SHP77 treated with DMSO at 0.1 percent for 48 hours (cell line): ENCODE measurements at regions not wholly inside any gene's neighbourhood (a gene's known extent, or its start where the extent isn't known, plus 50 kb on each side); places are given as distances from the start of the nearest gene placed in this dataset.
A peak's percentile ranks its signal among the peaks of the same experiment; 100 is the strongest.
"Not testable (repeated sequence)": the region's sequence is repeated elsewhere in the genome, so short reads cannot be mapped to it uniquely, and the experiment has no call there.

ENCODE experiments used
- DNase-seq: peaks from one replicate; lab custom pipeline; 2025; lab: John Stamatoyannopoulos, UW

DNA sequence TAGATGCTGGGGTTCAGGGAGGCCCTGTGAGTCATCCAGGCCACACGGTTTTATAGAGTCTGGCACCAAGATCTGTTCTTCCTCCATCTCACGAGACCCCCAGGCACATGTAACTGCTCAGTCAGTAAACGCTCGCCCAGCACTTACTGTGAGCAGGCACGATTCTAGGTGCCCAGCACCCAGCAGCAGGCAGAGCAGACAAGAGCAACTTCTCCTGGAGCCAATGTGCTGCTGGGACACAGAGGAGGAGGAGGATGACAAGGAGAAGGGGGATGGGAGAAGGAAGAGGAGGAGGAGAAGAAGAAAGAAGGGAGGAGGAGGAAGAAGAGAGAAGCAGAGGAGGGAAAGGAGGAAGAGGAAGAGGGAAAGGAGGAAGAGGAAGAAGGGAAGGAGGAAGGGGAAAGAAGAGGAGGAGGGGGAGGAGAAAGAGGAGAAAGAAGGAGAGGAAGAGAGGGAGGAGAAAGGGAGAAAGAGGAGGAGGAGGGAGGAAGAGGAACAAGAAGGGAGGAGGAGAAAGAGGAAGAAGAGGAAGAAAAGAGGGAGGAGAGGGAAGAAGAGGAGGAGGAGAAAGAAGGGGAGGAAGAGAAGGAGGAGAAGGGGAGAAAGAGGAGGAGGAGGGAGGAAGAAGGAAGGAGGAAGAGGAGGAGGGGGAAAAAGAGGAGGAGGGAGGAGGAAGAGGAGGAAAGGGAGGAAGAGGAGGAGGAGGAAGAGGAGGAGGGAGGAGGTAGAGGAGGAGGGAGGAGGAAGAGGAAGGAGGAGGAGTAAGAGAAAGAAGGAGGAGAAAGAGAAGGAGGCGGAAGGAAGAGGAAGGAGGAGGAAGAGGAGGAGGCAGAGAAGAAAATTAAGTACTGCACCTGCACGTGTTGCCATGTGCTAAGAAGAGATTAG is 77.6 kb upstream of the RTL6 start:
- no peak for DNase-seq

DNA sequence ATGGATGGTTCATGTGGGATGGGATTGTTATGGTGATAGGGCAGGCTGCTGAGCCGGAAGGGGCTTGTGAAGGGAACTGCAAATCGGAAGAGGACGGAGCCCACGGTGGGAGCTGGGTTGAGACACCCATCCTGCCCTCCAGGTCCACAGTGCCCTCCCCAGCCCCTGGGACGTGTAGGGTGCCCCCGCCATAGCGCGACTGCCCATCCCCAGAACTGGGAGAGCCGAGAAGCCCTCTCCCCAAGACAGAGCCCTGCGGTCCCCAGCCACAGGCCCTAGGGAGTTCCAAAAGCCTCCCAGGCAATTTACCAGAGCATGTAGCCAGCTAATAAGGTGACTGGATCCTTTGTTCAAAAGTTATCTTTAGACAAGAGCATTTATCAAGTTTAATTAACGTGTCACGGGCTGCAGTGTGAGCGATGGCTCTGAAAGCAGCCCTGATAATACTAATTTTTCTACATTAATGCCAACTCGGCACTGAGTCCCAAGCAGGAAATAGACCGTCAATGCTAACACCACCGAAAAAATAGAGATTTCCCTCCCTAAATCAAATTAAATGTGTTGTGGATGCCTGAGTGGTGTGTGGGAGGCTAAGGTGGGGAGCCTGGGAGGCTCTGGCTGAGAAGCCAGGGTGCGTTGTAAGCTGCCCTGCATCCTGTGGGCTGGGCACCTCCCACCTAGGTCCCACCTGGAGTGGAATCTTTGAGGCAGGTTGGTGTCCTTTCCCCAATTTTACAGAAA is 76.8 kb upstream of the RTL6 start:
- no peak for DNase-seq

DNA sequence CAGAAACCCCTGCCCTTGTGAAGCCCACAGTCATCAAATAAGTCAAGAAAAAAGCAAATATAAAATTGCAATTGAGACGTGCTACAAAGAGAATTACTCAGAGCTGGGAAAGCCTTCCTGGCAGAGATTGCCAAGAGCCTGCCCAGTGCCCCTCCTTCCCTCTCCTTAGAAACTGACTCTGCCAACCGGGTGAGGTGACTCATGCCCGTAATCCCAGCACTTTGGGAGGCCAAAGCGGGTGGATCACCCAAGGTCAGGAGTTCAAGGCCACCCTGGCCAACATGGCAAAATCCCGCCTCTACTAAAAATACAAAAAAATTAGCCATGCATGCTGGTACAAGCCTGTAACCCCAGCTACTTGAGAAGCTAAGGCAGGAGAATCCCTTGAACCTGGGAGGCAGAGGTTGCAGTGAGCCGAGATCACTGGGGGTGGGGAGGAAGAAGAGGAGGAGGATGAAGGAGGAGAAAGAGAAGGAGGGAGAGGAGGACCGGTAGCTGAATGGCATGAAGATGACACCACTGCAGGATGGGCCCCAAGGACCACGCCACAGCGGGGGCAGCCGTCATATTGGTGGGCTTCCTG is 76.1 kb upstream of the RTL6 start:
- DNase-seq, result no peak

DNA sequence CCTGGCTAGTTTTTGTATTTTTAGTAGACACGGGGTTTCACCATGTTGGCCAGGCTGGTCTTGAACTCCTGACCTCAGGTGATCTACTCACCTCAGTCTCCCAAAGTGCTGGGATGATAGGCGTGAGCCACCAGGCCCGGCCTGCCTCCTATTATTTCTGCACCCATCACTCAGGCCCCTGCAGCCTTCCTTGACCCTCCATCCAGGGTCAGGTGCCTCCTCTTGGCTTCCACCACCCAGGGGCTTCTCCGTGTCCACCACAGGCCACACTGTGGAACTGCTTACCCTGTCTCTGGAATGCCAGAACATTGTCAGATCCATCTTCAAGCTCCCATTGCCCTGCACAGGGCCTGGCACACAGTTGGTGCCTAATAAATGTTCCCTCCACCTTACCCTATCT is 75.4 kb upstream of the RTL6 start:
- DNase-seq, result no peak

DNA sequence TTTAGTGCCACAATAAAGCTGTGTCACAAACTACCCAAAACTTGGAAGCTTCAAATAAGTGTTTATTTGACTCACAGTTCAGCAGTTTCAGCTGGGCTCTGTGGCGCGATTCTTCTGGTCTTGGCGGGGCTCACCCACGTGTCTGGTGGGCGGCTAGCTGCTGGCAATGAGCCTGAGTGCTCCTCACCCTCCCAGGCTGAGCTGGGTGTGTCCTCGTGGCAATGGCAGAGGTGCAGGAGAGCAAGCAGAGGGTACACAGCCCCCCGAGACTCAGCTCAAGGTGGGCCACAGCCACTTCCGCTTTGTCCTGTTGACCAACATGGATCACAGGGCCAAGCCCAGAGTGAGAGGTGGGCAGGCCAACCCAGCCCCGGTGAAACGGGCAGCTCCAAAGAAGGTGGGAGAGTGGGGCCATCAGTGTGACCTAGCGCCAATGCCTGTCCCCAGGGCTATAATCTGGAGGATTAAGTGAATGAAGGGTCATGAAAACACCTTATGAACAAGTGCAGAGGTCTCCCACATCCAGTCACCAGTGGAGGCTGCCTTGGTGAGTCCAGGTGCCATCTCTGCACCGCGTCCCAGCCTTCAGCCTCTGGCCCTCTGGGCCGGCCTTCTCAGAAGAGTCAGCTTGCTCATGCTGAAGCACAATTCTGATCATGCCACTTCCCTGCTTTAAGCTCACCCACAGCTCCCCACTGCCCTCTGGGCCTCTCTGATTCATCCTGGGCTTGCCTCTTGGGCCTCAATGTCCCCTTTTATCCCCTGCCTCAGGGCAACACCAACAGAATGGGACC is 74.6 kb upstream of the RTL6 start:
- DNase-seq, result no peak

DNA sequence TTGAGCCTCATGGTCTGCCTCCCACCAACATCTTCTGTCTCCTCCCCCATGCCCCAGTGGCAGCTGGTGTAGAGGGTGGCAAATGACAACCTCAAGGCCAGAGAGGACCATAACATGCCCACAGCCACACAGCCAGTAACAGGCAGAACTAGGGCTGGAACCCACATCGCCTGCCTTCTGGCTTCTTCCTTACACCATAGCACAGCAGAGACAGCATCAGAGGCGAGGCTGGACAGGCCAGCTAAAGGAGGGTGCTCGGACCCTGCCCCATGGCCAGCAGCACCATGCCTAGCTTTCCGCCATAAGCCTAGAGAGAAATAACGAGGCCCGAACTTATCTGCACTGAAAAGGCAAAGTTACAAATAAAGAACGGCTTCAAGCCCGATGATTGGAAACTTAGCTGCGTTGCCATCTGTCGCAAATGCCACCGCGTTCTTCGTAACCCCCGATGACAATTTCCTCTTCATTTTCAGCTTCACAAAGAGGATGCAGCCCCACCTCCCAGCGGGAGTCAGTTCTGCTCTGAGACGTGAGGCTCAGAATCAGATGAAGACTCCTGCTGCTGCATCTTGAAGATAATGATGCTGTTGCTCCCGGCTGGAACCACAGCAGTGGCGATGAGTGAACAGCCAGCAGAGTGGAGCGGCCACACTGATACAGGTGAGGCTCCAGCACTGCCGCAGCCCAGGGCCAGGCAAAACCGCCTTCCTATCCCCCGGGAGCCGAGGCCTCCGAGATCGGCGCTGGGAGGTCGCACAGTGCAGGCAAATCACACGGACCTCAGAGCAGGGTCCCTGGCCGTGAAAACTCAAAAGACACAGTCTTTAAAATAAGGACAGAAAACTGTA is 73.8 kb upstream of the RTL6 start:
- DNase-seq, result no peak

DNA sequence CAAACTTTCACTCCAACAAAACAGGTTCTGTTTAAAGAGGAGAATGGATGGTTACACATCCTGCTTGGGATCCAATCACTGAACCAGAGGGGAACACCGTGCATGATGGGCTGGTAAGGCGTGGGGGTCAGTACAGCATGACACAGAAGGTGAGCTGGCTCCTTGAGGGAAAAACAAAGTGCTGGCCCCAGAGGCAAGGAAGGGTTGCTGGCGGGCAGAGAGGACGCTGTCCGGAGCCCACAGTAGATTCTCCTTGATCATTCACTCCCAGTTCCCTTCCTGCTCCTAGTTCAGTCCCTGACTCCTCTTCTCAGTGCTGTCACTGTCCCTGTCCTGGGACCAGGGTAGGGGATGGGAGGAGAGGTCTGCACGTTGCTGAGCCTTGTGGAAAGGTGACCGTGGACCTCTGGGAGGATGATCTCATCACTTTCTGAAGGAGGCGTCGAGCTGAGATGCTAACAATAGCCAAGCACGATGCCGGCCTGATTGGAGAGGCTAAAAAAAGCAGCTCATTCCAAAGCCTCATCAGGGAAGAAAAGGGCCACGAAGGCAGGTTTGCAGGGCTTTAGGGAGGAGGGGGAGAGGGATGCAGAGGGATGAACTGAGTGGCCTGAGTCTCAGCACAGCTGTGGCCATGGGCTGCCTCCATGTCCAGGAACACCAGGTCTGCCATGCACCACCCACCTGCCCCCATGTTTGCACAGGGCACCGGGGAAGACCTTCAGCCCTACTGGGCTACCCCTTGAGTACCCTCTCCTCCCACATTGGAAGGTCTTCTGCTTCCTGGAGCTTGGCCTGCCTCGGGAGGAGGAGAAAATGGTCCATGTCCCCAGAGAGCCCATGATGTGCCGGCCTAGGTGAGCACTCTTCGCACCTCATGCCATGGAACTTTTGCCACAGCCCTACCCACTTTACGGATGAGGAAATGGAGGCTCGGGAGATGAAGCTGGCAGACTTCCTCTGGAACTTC is 72.7 kb upstream of the RTL6 start:
- DNase-seq, result no peak

DNA sequence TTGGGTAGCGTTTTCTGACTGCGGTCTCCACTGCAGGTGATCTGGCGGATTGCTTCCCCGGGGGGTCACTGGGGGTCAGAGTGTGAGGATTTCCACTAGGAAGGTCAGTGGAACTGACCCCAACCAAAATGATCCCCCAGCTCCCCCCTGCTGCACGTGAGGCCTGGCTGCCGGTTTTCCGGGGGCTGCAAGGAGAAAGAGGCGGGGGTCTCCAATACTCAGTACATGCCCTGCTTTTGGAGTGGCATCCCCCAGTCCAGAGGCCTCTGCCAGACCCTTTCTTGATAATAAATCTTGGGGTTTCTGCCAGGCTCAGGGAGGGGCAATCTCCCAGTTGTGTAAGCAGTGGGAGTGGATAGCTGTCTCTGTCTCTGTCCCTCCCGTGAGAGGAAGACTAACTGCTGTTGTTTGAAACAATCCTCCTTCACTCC is 71.5 kb upstream of the RTL6 start:
- no peak for DNase-seq

DNA sequence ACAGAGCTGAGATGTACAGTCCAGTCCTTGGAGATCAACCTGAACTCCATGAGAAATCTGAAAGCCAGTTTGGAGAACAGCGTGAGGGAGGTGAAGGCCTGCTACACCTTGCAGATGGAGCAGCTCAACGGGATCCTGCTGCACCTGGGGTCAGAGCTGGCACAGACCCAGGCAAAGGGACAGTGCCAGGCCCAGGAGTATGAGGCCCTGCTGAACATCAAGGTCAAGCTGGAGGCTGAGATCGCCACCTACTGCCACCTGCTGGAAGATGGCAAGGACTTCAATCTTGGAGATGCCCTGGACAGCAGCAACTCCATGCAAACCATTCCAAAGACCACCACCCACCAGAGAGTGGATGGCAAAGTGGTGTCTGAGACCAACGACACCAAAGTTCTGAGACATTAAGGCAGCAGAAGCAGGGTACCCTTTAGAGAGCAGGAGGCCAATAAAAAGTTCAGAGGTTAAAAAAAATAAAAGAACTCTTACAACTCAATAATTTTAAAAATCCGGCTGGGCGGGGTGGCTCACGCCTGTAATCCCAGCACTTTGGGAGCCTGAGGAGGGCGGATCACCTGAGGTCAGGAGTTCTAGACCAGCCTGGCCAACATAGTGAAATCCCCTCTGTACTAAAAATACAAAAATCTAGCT is 69.9 kb upstream of the RTL6 start:
- DNase-seq, result peak; percentile 73

DNA sequence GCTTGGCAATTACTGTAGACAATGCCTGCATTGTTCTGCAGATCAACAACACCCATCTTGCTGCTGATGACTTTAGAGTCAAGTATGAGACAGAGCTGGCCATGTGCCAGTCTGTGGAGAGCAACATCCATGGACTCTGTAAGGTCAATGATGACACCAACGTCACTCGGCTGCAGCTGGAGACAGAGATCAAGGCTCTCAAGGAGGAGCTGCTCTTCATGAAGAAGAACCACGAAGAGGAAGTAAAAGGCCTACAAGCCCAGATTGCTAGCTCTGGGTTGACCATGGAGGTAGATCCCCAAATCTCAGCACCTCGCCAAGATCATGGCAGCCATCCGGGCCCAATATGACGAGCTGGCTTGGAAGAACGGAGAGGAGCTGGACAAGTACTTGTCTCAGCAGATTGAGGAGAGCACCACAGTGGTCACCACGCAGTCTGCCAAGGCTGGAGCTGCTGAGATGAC is 69.4 kb upstream of the RTL6 start:
- DNase-seq, result not testable (repeated sequence)

DNA sequence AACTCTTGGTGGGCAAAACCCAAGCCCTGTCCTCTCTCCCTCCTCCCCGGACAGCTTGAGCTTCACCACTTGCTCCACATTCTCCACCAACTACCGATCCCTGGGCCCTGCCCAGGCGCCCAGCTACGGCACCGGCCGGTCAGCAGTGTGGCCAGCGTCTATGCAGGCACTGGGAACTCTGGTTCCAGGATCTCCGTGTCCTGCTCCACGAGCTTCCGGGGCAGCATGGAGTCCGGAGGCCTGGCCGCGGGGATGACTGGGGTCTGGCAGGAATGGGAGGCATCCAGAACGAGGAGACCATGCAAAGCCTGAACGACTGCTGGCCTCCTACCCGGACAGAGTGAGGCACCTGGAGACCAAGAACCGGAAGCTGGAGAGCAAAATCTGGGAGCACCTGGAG is 68.9 kb upstream of the RTL6 start:
- no peak for DNase-seq

DNA sequence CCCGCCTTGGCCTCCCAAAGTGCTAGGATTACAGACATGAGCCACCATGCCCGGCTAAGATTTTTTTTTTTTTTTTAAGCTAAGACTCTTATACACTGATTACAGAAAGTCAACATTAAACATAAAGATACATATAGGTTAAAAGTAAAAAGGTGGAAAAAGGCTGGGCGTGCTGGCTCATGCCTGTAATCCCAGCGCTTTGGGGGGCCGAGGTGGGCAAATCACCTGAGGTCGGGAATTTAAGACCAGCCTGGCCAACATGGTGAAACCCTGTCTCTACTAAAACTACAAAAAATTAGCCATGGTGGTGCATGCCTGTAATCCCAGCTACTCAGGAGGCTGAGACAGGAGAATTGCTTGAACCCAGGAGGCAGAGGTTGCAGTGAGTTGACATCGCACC is 64.6 kb upstream of the RTL6 start:
- DNase-seq, result not testable (repeated sequence)

DNA sequence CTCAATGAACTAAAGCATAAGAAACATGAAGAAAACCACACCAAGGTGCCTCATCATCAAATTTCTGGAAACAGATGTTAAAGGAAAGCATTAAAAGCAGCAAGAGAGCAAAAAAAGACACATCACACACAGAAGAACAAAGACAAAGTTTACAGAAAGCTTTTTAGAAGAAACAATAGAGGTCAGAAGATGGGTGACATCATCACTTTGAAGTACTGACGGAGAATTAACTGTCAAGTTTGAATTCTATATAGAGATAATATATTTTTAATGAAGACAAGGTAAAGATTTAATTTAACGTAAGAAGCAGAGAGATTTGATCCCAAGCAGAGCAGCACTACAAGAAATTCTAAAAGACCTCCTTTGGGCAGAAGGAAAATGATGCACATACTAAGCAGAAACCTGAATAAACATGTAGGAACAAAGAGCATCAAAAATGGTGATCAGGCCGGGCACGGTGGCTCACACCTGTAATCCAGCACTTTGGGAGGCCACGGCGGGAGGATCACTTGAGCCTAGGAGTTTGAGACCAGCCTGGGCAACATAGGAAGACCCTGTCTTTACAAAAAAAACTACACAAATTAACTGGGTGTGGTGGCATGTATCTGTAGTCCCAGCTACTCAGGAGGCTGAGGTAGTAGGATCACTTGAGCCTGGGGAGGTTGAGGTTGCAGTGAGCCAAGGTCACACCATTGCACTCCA is 63.3 kb upstream of the RTL6 start:
- DNase-seq, result no peak

DNA sequence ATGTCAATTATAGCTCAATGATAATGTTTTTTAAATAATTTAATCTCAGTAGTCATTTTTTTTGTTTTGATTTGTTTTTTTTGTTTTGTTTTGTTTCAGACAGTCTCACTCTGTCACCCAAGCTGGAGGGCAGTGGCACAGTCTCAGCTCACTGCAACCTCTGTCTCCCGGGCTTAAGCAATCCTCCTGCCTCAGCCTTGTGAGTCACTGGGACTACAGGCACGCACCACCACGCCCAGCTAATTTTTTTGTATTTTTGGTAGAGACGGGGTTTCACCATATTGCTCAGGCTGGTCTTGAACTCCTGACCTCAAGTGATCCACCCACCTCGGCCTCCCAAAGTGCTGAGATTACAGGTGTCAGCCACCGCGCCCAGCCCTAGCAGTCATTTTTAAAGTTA is 60.6 kb upstream of the RTL6 start:
- DNase-seq, result not testable (repeated sequence)

DNA sequence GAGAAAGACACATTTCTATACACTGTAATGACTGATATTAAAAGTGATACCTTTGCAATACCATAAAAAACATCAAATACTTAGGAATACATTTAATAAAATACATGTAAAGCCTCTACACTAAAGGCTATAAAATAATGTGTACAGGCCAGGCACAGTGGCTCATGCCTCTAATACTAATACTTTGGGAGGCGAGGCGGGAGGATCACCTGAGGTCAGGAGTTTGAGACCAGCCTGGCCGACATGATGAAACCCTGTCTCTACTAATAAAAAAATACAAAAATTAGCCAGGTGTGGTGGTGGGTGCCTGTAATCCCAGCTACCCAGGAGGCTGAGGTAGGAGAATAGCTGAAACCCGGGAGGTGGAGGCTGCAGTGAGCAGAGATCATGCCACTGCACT is 59.8 kb upstream of the RTL6 start:
- DNase-seq, result not testable (repeated sequence)

DNA sequence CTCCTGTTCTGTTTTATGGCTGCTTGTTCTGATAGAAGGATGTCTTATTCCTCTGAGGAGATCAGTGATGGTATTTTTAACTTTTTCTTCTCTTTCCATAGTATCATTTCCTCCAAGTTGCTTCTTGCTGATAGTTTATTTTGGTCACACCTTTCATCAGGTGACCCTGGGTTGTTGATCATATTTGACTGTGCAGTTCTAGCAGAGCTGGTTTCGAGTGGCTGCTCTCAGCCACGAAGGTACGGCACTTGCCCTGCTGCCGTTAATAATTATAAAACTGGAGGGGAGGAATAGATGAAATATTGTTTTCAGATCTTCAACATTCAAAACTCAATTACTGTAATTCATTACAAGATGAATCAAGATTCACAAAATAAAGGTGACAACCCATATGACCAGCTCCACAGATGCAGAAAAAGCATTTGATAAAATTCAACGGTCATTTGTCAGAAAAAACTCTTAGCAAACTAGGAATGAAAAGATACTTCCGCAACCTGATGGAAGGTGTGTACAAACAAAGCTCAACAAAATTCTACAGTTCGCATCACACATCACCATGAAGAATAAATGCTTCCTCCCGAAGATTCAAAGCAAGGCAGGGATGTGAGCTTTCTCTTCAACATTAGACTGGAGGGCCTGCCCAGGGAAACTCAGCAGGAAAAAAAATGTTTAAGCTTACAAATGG is 59.2 kb upstream of the RTL6 start:
- no peak for DNase-seq

DNA sequence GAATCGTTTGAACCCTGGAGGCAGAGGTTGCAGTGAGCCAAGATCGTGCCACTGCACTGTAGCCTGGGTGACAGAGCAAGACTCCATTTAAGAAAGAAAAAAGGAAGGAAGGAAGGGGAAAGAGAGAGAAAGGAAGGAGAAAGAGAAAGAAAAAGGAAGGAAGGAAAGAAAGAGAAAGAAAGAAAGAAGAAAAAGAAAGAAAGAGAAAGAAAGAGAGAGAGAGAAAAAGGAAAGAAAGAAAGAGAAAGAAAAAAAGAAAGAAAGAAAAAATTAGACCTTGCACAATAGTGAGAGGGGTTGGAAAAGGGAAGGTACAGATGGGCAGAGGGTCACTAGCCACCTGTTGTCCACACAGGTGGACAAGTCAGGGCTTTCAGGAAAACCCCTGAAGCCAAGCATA is 57.6 kb upstream of the RTL6 start:
- no peak for DNase-seq

DNA sequence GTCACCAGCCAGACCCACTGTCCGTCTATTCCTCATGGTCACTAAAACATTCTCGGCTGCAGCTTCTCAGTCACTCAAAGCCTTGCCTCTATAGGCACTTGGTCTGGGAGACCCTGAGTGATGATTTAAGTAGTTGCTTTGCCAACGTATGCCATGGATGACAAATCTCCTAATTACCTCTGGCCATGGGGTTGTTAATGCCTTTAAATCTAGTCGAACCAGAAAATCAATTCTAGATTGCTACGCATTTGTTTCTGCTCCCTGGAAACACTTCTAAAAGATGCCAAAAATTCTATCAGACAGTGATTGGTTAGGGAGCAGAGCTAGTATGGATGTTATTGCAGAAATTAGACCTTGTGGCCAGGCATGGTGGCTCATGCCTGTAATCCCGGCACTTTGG is 57.0 kb upstream of the RTL6 start:
- DNase-seq, result no peak
